CD4-positive, alpha-beta T cell treated with Interleukin-6 at 100 ng/mL for 8 hours (primary cell): ENCODE measurements at regions not wholly inside any gene's neighbourhood (a gene's known extent, or its start where the extent isn't known, plus 50 kb on each side); places are given as distances from the start of the nearest gene placed in this dataset.

Experiments
- DNase-seq: peaks from one replicate; pipeline ENCODE4 v3.0.0-alpha.2; 2020; ENCODE audit warnings: mixed read lengths, low spot score

DNA sequence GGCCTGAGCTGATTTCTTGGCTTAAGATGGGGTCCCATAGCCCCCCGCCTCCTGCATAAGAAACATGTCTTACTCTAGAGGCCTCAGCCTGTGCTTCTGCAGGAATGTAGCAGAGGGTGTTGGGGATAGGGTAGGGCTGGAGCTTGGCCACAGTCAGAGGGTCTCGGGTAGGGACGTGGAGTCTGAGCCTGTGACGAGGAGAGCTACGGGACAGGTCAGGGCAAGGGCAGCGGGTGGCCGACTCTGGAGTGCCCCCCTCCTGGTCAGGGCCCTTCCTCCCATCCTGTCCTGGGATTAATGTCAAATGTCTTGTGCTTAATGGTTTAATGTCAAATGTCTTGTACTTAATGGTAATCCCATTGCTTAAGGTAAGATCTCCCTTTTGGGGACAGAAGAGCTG is 130.4 kb downstream of the GLI2 start:
- DNase-seq: no peak

DNA sequence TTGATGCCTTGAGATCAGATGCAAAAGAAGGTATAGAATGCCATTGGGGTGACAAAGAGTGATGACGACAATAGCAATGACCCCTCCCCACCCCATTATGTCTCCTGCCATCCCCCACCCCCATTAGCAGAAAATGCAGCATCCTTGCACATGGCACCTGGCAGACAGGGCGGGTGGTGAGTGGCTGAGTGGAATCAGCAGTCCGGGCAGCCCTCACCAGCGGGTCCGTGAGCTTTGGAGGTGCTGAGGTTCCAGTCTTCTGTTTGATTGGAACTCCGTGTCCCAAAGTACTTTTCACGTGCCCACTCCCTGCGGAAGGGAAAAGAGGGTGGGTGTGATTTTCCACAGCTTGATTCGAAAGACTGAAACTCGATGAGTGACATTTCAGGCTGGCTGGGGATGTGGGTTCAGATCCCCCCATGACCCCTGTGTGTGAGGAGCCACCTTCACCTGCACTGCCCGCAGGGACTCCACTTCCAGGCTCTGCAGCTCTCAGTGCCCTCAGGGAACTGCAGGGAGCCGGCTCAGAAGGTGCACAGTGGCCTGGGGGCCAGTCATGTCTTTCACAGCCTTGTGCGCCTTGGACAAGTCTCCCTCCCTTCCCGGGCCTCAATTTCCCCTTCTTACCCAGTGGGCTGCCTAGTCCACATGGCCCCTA is 130.9 kb downstream of the GLI2 start:
- DNase-seq: no peak

DNA sequence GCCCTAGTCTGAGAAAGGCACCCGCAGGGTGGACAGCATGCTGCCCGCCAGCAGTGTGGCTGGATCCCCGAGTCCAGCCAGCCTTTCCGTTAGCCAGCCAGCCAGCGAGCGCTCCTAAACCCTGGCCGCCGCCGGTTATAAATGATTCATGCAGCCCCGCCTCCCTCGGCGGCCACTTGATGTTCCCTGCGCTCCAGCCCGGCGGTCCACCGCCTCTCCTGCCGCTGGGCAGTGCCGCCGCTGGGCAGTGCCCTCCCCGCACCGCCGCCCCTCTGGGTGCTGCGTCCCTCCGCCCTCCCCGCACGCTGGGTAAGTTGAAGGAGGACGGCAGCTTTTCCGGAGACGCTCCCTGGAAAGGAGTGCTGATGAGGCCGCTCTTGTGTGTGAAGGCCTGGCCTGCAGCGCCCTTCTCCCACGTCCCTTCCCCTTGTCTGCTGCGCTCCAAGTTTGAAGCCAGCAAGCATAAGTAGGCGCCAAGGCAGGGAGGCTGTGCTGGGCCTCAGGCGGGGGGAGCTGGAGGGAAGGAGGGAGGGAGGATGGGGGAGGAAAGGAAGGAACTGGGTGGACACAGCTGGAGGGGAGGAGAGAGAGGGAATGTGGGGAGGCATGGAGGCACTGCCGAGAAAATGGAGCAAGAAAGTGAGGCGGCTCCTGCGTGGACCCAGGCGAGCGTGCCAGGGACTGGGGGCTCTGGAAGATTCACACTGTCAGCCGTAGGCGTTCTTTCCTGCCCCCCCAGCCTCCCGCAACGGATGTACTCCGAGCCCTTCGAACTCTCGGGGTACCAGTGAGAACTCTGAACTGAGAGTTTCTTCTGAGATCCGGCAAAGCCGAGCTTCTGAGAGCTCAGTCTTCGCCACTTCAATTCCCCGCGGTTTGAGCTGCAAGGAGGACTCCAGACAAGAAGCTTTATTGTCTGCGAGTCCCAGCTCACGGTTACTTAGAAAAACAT is 131.9 kb downstream of the GLI2 start:
- DNase-seq: no peak

DNA sequence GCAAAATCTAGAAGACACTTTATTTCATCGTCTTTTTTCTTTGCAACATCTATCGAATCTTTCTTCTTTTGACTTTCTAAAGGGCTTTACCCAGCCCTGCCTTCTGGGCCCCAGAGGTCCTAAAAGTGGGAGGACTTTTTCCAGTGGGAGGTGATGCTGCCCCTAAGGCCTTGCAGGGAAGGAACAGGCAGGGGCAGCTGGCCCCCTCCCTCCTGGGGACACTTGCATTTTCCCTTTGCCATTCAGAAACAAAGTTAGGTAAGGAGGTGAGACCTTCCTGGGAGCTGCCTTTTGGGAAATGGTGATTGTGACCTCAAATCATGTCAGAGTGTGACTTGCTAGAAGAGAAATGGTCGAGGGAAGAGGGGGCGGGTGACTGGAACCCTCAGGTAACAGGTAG is 132.7 kb downstream of the GLI2 start:
- no peak for DNase-seq

DNA sequence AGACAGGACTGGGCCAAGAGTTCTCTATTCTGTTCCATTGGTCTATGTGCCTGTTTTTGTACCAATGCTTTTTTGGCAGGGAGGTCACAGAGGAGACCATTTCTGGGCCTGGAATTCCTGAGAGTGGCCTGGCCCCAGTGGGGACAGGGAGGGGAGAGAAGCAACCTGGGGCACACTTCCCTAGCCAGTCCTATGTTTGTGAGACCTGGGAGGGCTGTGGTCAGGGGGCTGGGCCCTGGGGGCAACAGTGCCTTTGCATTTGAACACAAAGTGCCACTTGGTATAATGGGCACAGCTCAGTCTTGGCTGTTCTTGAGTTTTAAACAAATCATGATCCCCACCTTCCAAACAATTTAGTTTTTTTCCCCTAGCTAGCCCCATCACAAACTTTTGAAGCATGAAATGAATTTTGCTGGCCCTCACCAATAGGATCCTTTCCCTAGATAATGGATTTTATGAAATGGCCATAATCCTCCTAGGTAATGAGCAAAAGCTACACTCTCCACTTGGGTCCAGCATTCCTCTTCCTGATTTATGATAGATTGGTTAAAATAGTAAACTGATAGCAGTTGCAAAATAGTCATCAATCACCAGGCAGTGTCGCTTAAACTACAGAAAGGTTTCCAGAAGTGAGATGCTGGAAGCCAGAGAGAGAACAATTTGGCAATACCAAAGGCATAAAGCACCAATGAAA is 133.5 kb downstream of the GLI2 start:
- no peak for DNase-seq

DNA sequence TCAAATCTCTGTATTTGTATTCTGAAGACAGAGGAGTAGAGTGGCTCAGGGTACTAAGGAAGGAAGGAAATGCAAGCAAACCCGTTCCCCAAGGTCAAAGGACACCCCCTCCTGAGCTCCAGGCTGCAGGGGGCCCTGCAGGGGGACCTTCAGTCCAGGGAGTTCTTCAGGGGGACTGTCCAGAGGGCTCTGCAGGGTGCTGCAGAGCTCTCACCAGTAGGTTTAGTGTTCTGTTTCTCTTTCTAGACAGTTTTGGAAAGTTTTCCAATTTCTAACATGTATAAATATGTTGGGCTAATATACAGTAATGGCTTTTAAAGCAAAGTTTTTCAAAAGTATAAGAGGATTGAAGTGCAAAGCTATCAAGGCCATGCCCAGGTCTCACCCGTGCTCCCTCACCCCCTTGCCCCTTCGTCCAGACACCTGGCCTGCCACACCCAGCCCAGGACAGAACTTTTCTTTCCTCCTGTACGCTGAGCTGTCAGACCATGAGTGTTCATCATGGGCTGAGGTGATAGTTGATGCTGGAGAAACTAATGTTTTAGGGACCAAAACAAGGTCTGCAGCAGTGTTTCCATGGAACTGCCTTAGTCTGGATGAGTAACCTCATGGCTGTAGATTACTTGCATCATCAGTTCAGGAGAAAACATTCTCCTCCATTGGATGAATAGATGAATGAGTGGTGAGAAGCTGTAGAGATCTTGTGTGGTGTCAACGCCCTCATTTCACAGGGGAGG is 134.2 kb downstream of the GLI2 start:
- no peak for DNase-seq

DNA sequence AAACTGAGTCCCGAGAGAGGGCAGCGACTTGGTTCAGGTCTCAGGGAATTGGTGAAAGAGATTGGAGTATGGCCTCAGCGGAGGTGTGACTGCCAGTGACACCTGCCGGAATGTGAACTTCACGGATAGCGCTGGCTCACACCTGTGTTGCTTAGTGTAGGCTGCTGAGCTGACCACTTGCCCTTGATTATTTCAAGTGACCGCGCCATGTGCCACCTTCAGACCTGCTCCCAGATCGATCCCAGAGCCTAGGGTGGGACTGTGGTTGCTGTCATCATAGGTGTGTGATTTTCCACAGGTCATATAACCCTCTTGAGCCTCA is 134.8 kb downstream of the GLI2 start:
- no peak for DNase-seq

DNA sequence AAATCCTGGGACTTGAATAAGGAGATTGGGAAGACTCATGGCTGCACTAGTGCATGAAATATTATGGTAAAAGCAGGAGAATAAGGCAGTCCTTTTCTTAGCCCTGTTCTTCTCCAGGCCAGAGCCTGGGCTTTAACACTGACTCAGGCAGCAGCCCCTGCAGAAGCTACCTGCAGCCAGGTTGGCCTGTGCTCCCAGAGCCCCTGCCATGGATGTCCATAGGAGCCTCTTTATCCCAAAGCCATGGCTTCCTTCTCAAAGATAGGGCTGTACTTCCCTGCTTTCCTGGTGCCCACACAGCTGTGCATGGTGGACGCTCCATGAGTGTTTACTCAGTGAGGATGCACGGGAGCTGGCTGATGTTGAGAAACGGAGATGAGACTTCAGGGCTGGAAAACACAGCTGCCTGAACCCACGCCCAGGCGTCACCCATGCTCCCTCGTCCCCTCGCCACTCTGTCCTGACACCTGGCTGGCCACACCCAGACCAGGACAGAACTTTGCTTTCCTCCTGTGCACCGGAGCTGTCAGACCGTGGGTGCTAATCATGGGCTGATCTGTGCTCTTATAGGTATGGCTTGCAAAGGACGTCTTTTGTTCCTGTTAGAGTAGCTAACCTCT is 135.5 kb downstream of the GLI2 start:
- no peak for DNase-seq

DNA sequence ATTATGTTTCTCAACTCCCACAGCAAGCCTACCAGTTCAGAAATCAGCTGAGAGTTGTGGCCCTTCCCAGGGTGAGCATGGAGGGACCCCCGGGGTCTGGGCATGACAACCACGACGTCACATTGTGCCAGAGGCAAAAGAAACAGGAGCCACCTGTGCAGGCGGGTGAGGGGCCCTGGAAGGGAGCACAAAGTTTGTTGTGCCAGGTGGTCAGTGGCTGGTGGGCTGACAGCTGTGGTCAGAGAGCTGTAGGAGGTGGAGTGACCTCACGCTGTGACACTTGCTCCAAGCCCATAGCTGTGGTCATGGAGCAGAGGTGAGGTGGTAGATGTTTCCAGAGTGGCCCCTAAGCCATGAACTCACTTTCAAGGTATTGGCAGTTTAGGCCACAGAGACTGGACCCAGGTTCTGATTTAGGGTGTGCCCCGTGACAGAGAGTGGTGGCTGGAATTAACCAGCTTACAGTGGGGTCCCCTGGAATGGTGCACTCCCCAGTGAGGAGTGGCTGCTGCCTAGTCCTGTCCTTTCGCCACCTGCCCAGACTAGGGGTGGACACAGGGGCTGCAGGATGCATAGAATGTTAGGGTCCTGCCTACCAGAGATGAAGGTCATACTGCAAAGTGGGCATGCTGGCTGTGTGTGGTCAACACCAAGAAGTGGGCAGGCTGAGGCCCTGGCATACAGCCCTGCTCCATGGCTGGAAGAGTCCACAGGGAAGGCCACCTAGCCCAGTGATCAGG is 136.4 kb downstream of the GLI2 start:
- no peak for DNase-seq

DNA sequence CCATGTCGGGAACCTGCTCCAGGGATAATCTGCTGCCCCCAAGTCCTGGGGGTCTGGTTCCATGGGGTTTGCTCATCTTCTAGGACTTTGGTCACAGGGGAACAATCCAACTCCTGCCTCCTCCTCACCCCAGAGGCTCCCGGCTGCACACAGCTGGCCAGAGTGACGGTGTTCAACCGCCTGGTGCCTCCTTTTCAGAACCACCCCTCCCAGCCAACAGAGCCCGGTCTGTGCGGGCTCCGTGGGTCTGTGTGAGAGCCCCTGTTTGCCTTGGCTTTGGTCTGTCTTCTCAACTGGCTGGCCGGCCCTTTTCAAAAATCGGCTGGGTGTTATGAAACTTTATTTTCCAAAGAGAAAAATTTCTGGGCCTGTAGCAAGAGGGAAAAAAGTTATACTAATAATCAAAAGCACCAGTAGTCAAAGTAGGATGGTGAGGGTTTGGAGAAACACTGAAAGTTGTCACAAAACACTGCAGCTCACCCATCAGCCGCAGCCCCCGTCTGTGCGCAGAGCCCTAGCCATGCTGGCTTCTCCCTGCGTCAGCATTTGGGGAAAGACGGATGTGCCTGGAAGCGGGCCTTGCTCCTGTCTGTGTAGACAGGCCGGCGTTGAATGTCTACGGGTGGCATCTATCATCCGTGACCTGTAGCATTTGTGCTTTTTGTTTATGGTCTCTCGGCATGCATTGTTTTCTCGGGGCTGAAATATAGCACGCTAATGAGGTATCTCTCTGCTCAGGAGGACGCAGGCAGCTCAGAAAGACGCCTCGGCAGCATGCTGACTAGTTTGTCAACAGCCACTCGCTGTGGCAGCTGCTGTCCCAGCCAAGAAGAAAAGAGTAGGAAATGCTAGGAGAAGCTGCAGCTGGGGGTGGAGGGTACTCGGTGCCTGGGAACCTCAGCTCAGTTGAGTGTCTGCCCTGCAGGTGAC is 138.6 kb downstream of the GLI2 start:
- DNase-seq: no peak

DNA sequence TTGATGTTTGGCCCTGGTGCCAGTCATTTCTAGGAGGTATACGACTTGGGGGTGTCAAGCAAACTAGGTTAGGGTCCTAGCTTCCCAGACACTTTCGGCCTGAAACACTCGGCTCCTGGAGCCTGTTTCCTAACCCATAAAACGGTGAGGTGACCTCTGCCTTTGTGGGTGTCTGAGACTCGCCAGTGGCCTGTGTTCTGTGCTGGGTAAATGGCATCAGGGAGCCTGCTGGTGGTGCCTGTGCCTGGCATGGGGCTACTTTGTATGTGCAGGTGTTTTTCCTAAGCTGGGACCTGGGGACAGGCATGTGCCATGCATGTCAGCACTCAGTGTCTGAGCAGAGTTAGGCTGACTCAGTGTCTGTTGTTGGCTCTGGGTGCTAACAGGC is 139.2 kb downstream of the GLI2 start:
- DNase-seq: no peak

DNA sequence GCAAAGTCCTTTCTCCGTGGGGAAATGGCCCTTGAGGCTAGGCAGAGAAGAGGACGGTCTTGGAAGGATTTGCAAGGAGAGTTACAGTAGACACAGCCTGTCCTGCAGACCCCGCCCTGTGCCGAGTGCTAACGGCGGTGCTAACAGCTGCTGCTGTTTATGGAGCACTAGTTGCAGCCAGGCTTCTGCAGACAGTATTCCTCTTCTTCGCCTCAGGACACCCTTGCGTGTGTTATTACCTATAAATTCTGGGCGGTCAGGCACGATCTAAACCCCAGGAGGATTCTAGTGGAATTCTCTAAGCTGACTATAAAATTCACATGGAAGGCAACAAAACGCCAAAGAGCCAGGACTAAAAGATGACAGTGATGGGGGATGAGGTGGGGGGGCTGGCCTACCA is 139.8 kb downstream of the GLI2 start:
- DNase-seq: no peak

DNA sequence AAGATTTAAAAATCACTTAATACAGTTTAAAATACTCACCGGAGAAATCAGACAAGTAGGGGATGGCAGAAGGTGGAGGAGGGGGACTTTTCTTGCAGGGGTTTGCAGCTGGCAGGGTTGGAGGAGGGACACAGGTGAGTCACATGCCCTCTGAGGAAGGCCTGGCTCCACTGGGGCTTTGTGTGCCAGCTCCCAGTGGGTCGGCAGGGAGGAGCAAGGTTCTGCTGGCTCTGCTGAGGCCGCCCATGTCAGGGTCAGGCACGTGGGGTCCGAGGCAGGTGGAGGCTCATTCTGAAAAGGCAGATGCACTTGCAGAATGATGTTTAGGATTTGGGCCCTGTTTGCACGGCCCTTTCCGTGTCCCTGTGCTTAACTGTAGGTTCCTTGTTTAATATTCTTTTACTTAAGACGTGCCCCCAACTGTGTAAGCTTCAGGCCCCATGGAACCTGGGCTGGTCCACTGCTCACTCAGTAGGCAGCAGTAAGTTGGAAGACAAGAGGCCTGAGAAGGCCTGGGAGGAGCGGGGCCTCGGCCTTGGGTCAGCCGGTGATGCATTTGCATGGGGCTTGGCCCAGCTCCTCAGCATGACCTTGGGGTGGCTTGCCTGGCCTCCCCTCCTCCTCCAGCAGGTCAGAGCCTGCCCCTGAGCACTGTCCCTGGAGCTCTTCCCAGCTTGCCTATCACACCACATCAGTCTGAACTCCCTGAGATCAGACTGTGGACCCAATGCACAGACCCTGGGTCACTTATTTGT is 141.0 kb downstream of the GLI2 start:
- no peak for DNase-seq

DNA sequence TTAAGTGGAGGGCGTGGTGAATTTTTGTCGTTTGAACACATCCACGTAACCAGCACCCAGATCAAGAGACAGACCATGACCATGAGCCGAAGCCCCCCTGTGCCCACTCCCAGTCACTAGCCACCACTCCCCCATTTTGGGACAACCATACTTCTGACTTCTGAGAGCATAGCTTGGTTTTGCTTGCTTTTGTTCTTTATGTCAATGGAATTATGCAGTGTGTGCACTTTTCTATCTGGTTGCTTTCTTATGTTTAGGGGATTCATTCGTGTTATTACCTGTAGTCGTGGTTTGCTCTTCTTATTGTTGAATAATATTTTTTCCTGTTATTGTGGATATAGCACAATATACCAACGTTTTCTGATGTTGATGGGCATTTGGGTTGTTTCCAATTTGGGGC is 141.7 kb downstream of the GLI2 start:
- DNase-seq: no peak

DNA sequence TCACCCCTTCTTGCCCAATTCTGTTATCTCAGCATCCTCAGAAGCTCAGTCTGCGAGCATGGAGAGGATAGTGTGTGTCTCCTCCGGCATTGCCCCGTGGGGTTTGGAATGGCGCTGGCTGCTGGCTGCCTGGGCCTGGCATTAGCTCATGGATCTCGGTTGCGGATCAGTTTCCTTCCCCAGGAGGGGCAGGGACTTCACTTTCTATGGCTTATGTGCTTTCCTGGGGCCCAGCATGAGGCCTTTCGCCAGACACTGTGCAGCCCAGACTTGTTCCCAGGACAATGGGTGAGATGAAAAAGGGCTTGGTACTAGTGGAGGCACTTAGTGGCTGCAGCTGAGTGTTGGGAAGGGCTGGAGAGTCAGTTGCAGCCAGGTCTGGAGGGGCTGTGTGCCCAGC is 143.3 kb downstream of the GLI2 start:
- DNase-seq: no peak

DNA sequence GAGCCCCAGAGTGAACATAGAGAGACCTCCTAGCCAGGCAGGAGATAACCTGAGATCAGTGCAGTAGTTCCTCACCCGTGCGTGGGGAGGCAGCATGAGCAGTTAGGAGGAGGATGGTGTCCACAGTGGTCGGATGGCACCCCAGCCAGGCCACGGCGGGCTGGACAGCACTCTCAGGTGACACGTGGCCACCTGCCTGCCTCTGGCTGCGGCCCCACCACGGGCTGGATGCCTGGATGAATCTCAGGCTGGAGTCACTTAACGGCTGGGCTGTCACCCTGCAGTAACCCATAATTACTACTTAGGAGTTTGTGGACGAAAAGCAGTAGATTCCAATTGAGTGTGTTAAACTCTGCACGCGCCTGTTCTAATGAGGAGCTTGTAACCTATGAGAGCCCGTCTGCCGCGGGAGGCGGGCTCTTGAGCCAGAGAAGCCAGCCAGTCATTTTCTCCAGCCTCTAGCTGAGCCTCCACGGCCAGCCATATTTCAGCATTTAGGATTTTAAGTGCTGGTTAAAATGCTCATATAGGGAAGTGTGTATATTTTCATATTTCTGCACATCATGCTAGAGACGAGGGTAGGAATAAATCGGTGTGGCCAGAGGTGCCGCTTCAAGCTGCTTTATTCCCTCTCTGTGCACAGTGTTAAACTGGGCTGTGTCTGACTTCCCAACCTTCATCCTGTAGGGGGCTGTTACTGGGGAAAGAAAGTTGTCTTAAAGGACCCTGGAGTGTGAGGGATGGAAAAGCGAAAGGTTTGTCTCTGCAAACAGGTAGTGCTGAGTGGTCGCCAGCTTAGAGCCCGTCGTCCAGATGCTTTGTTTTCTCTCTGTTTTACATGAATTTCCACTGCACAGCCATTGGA is 144.0 kb downstream of the GLI2 start:
- DNase-seq: no peak

DNA sequence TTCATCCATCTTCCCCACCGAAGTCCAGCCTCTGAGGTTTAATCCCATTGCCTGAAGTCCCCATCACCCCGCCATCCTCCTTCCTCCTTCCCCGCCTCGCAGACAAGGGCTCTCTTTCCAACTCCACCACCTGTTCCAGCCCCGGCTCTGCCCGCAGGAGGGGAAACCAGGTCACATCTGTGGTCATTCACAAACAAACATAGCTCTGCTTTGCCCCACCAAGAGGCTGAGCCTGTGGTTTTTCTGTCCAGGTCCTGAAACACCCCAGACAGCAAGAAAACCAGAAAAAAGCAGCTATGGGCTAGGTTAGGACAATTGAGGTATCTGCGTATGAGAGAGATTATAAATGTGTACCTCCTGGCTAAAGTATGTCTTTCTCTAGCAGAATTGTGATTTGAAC is 144.7 kb downstream of the GLI2 start:
- DNase-seq: no peak

DNA sequence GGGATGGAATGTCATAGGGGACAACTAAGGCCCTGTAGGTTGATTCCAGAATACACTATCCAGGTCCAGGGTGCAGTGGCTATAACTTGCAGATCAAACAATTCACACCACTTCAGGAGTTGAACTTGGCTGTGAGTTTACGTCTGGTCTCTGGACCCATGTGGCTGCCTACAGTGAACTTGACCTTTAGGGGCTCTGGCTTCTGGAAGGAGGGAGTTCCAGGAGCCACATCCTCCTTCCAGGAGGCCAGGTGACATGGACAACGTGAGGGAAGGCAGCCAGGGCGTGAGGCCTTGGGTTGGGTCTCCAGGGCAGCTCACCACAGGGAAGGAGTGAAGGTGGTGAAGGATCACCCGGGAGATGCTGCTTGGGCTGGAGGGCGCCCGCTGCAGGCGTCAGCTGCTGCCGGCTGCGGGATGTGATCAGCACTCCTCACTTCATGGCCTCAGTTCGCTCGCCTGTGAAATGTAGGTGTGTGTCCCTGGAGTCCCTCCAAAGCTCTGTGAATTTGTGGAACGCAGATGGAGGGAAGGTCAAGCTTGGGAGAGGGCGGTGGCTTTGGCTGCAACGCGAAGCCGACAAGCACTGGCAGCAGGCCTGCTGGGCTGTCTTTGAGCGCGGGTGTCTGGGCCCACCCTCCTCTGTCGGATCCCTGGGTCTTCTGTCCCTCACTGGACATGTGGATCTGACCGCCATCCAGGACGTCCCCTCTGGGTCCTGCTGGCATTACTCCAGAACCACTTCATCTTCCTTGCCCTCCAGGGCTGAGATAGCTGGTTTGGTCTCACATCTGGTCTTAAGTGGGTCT is 146.5 kb downstream of the GLI2 start:
- no peak for DNase-seq
